SJCRH30 (cell line): ENCODE measurements at regions not wholly inside any gene's neighbourhood (a gene's known extent, or its start where the extent isn't known, plus 50 kb on each side); places are given as distances from the start of the nearest gene placed in this dataset.

Experiments
- DNase-seq, 2 experiments: peaks; one replicate each; pipeline ENCODE4 v3.0.0-alpha.2; 2015 to 2020
- H3K27ac ChIP-seq: fragments of 250-450 bp; sonication (Bioruptor Pico); 2 replicates; pipeline ENCODE4 v1.5.1; 2020; ENCODE audit warnings: mild to moderate bottlenecking, moderate library complexity
- H3K27me3 ChIP-seq: fragments of 250-450 bp; sonication (Bioruptor Pico); 2 replicates; pipeline ENCODE4 v1.5.1; 2020; ENCODE audit warnings: mild to moderate bottlenecking, moderate library complexity
- H3K36me3 ChIP-seq: fragments of 250-450 bp; sonication (Bioruptor Pico); 2 replicates; pipeline ENCODE4 v1.5.1; 2020; ENCODE audit warnings: mild to moderate bottlenecking, moderate library complexity
- H3K4me1 ChIP-seq: fragments of 250-450 bp; sonication (Bioruptor Pico); 2 replicates; pipeline ENCODE4 v1.5.1; 2020; ENCODE audit warnings: mild to moderate bottlenecking, moderate library complexity
- H3K4me3 ChIP-seq: fragments of 250-450 bp; sonication (Bioruptor Pico); 2 replicates; pipeline ENCODE4 v1.5.1; 2020; ENCODE audit warnings: mild to moderate bottlenecking, moderate library complexity
- H3K9me3 ChIP-seq: fragments of 250-450 bp; sonication (Bioruptor Pico); replicated peaks from 2 replicates; pipeline ENCODE4 v1.5.1; 2020; ENCODE audit warnings: mild to moderate bottlenecking, moderate library complexity

- Histone ChIP-seq H3K27me3 (no peaks in the 10 kb centered on the region), H3K4me3 (no peak overlapping the region), H3K4me1 (peaks cover 56% of the 10 kb centered on the region), H3K27ac (peak overlapping the region; percentile 60), H3K9me3 (no peaks in the 10 kb centered on the region), H3K36me3 (no peaks in the 10 kb centered on the region)
- DNase-seq = peak; percentile 71 to 73
Measured at GRCh38 chr12:124507188-124508109, 60.0 kb downstream of the NCOR2 start.

- Histone ChIP-seq H3K27ac (no peak overlapping the region), H3K4me3 (no peak overlapping the region), H3K27me3 (no peaks in the 10 kb centered on the region), H3K36me3 (no peaks in the 10 kb centered on the region), H3K4me1 (peaks cover 54% of the 10 kb centered on the region), H3K9me3 (no peaks in the 10 kb centered on the region)
- DNase-seq = no peak
Measured at GRCh38 chr12:124506832-124507153, 60.6 kb downstream of the NCOR2 start.

GRCh38 chr12:124506145-124506831, 61.1 kb downstream of the NCOR2 start:
- Histone ChIP-seq H3K4me1 (peaks cover 54% of the 10 kb centered on the region), H3K27ac (no peak overlapping the region), H3K4me3 (no peak overlapping the region), H3K9me3 (no peaks in the 10 kb centered on the region), H3K27me3 (no peaks in the 10 kb centered on the region), H3K36me3 (no peaks in the 10 kb centered on the region)
- DNase-seq = no peak

GRCh38 chr12:124505001-124505818, 62.2 kb downstream of the NCOR2 start:
- Histone ChIP-seq H3K4me1 (peaks cover 54% of the 10 kb centered on the region), H3K9me3 (no peaks in the 10 kb centered on the region), H3K36me3 (no peaks in the 10 kb centered on the region), H3K4me3 (no peak overlapping the region), H3K27me3 (no peaks in the 10 kb centered on the region), H3K27ac (no peak overlapping the region)
- DNase-seq = no peak

- no peak for DNase-seq
- Histone ChIP-seq H3K36me3 (no peaks in the 10 kb centered on the region), H3K4me1 (peaks cover 49% of the 10 kb centered on the region), H3K27me3 (no peaks in the 10 kb centered on the region), H3K9me3 (no peaks in the 10 kb centered on the region), H3K27ac (no peak overlapping the region), H3K4me3 (no peak overlapping the region)
Measured at GRCh38 chr12:124504273-124505000, 63.0 kb downstream of the NCOR2 start.

GRCh38 chr12:124503305-124503704, 64.1 kb downstream of the NCOR2 start:
- Histone ChIP-seq H3K4me1 (peaks cover 48% of the 10 kb centered on the region), H3K36me3 (no peaks in the 10 kb centered on the region), H3K27ac (no peak overlapping the region), H3K27me3 (no peaks in the 10 kb centered on the region), H3K9me3 (no peaks in the 10 kb centered on the region), H3K4me3 (no peak overlapping the region)
- DNase-seq = no peak

GRCh38 chr12:124502379-124502778, 65.0 kb downstream of the NCOR2 start:
- no peak for DNase-seq
- peaks cover 48% of the 10 kb centered on the region for H3K4me1 ChIP-seq
- H3K4me3 ChIP-seq = no peak overlapping the region
- no peaks in the 10 kb centered on the region for H3K9me3 ChIP-seq
- H3K27ac ChIP-seq = no peak overlapping the region
- no peaks in the 10 kb centered on the region for H3K36me3 ChIP-seq
- H3K27me3 ChIP-seq = no peaks in the 10 kb centered on the region

GRCh38 chr12:124501827-124502226, 65.6 kb downstream of the NCOR2 start:
- no peak for DNase-seq
- Histone ChIP-seq H3K4me1 (peaks cover 46% of the 10 kb centered on the region), H3K36me3 (no peaks in the 10 kb centered on the region), H3K4me3 (no peak overlapping the region), H3K27me3 (no peaks in the 10 kb centered on the region), H3K27ac (no peak overlapping the region), H3K9me3 (no peaks in the 10 kb centered on the region)

- Histone ChIP-seq H3K4me1 (peaks cover 46% of the 10 kb centered on the region), H3K9me3 (no peaks in the 10 kb centered on the region), H3K27me3 (no peaks in the 10 kb centered on the region), H3K4me3 (no peak overlapping the region), H3K27ac (peak overlapping the region; percentile 58), H3K36me3 (no peaks in the 10 kb centered on the region)
- peak; percentile 64 to 78 for DNase-seq
Measured at GRCh38 chr12:124501112-124501561, 66.3 kb downstream of the NCOR2 start.

- Histone ChIP-seq H3K4me1 (peaks cover 46% of the 10 kb centered on the region), H3K9me3 (no peaks in the 10 kb centered on the region), H3K27me3 (no peaks in the 10 kb centered on the region), H3K36me3 (peaks cover 2% of the 10 kb centered on the region; the same call in 1 of the 2 replicates), H3K27ac (no peak overlapping the region), H3K4me3 (no peak overlapping the region)
- no peak for DNase-seq
Measured at GRCh38 chr12:124499898-124500244, 67.5 kb downstream of the NCOR2 start.

GRCh38 chr12:124499190-124499753, 68.1 kb downstream of the NCOR2 start:
- Histone ChIP-seq H3K36me3 (peaks cover 8% of the 10 kb centered on the region; the same call in 1 of the 2 replicates), H3K4me1 (peaks cover 46% of the 10 kb centered on the region)

GRCh38 chr12:124498275-124499189, 68.9 kb downstream of the NCOR2 start:
- Histone ChIP-seq H3K27me3 (no peaks in the 10 kb centered on the region), H3K27ac (peak overlapping the region; percentile 9; the same call in 1 of the 2 replicates), H3K36me3 (peaks cover 13% of the 10 kb centered on the region; the same call in 1 of the 2 replicates), H3K4me3 (no peak overlapping the region), H3K4me1 (peaks cover 46% of the 10 kb centered on the region), H3K9me3 (no peaks in the 10 kb centered on the region)
- no peak for DNase-seq

More at GRCh38 chr12:124499190-124499753, 68.1 kb downstream of the NCOR2 start:
- H3K4me3 ChIP-seq = no peak overlapping the region
- H3K27ac ChIP-seq = peak overlapping the region; percentile 9; the same call in 1 of the 2 replicates
- H3K27me3 ChIP-seq = no peaks in the 10 kb centered on the region
- no peaks in the 10 kb centered on the region for H3K9me3 ChIP-seq
- DNase-seq = no peak

GRCh38 chr12:124497658-124498057, 69.8 kb downstream of the NCOR2 start:
- H3K4me1 ChIP-seq = peaks cover 46% of the 10 kb centered on the region
- H3K27me3 ChIP-seq = no peaks in the 10 kb centered on the region
- peaks cover 19% of the 10 kb centered on the region for H3K36me3 ChIP-seq
- no peak overlapping the region for H3K4me3 ChIP-seq
- H3K27ac ChIP-seq = no peak overlapping the region
- peak; percentile 50 to 65 for DNase-seq
- no peaks in the 10 kb centered on the region for H3K9me3 ChIP-seq
